ENCODE measurements at regions not wholly inside any gene's neighbourhood (a gene's known extent, or its start where the extent isn't known, plus 50 kb on each side); places are given as distances from the start of the nearest gene placed in this dataset.
"Not testable (repeated sequence)": the region's sequence is repeated elsewhere in the genome, so short reads cannot be mapped to it uniquely, and the experiment has no call there.

DNA sequence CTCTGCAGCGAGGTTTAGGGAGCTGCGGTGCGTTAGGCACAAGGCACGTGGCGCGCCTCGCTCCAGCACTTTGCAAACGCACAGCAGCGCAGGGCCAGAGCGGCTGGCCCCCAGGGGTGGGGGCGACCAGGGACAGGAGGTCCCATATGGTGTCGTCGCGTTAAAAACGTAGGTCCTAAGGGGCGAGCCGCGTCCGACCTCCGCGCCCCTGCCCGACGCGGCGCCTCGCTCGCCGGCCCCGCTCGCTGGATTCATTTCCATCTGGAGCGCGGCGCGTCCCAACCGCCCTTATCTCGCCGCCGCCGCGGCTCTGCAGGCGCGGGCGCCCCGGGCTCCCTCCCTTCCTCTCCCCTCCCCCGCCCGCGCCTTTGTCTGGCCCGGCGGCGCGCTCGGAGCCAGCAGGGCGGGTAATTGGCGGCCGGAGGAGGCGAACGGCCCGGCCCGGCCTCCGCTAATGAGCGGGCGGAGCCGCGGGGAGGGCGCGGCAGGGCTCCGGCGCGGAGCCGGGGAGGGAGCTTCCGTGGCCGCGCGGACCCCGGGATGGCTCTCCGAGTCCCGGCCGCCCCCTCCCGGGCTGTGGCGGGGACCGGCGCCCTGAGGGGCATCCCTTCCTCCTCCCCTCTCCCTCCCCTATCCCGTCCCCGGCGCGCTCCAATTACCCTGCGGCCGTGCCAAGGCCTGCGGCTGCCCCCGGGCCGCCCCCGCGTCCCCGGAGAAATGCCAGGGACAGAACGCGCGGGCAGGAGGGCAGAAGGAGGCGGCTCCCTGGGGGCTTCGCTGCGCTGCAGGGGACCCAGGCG lies 409.0 kb downstream of the BCOR start:
- DNase-seq: peak; percentile 27

DNA sequence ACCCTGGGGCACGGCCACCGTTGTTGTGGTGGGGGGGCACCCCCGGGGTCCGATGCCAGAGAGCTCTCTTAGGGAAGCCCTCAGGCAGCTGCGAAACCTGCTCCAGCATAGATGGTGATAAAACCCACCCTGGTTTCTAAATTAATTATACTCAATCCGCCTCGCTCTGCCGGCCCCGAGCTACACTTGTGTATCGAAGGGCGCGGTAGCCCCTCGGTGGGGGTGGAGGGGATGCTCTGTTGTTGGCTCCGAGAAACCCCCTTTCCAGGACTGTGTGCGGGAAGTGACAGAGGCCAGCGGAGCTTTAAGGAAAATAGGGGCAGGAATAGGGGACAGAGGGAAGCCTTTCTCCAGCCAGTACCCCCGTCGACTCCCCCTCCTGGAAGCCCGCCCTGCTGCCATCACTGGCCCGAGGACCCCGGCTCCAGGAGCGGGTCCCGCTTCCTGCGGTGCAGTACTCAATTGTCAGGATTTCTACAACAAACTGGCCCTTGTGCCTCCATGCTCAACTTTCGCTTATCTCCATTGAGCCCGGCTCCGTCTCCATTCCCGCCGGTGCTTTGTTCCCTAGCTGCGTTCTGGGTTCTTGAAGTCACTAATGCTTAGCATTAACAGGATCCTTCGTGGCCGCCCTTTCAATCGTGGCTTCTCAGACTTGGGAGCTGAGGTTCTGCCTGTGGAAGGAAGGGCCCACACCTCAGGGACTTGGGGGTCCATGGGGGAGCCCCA lies 408.2 kb downstream of the BCOR start:
- DNase-seq: no peak

DNA sequence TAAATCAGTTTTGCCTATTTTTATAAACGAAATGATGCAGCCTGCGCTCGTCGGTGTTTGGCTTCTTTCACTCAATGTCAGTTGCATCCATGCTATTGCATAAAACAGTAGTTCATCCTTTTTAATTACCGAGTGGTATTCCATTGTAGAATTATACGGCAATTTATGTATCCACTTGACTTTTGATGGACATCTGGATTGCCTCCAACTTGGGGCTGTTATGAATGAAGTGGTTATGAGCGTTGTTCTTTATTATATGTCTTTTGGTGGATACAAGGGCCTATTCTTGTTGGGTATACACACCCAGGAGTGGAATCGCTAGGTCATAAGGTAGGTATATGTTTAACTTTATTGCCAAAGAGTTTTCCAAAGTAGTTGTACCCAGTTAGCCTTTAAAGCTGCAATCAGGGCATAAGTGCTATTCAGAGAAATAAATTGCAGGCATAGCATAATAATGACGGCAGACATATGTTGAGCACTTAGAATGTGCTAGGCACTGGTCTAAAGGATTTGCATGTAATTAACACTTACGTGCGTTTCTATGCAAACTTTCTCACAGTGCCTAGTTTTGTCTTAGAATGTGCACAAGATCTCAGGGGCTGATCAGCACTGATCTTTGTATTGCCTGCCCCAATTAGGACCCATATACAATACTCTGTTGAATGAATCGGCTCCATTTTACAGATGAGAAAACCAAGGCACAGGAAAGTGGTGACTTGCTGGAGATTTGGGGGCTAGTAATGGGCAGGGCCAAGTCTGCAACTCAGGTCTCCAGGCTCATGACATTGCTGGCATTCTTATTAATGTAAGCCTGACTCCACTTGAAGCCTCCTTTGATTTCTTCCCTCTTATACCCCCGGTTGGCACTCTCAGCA lies 407.0 kb downstream of the BCOR start:
- no peak for DNase-seq

DNA sequence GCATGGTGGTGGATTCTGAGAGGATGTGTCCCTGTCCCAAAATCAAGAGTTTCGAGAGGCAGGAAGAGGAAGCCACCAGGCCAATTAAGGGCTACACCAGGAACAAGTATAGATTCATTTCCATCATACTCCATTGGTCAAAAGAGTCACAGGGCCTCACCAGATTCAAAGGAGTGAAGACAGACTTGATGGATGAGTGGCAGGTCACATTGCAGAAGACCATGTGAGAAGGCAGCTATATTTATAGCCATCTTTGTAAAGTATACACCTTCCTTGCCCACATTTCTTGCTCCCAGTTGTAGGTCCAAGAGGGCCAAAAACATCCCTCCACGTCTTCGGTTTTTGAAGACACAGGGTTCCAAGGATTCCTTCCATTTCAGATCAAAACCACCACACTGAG lies 406.0 kb downstream of the BCOR start:
- DNase-seq: no peak

DNA sequence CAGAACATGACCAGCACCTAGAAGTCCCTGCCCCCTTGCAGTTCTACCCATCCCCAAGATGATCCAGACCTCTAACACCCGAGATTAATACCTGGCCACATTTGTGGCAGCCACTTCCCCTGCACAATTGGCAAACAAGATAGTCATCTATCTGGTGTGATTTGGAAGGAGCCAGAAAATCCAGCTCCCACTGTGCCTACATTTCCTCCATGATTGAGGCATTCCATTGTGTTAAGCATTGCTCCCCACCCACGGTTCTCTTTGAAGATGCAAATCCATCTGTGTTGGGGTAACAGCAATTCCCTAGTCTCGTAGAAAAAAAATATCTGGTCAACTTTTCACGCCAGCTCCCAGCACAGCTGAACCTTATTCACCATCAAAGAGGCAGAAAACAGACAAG lies 405.0 kb downstream of the BCOR start:
- DNase-seq: no peak

DNA sequence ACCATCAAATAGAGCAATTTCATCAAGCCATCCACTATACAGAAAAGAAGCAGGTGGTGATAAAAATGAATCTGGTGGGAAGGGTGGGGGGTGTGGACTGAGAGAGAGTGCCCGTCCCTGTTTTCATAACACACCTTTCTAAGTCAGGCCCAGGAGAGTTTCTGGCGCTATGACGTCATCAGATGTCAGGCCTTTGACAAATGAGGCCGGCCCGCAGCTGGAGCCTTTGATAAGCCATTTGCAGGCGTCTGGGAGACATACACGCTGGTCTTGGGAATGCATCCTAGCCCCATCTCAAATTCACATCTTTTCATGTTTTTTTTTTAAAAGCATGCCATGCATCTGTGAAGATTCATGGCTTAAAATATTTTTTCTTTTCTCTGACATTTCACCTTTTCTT lies 404.5 kb downstream of the BCOR start:
- peak; percentile 3 for DNase-seq

DNA sequence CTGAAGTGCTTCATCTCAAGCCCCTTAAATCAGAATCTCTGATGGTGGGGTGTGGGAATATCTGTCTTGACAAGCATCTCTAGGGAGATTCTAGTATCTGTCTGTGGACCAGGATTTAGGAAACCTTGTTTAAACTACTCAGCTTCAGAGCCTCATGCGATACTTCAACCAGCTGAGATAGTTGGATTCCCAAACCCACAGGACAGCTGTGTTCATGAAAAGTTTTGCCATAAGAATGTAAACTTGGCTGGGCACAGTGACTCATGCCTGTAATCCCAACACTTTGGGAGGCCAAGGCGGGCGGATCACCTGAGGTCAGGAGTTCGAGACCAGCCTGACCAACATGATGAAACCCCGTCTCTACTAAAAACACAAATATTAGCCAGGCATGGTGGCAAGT lies 395.1 kb downstream of the BCOR start:
- not testable (repeated sequence) for DNase-seq

DNA sequence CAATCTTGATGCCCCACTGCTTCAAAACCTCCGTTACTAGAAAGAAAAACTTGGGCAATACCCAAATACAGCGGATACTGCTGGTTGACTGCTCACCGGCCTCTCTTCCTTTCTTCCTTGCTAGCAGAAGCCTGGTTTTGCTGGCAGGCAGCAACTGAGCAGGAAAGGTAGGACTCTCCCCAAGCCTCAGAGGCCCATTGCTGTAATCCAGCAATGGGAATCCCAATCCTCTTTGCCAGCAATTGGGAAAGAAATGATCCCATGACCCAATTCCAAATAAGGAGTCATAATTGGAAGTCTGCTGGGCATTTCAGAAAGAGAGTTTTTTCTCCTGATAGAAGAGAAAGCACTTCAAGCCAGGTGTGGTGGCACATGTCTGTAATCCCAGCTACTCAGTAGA lies 394.5 kb downstream of the BCOR start:
- DNase-seq: no peak

DNA sequence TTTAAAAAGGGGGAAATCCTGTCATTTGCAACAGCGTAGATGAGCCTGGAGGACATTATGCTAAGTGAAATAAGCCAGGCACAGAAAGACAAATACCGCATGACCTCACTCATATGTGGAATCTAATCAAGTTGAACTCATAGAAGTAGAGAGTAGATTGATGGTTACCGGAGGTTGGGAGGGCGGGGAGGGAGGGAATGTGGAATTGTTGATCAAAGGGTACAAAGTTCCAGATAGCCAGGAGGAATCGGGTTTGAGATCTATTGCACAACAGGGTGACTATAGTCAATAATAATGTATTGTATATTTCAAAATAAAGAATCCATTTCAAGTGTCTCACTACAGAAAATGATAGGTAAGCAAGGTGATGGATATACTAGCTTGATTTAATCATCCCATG lies 393.2 kb downstream of the BCOR start:
- DNase-seq: no peak

DNA sequence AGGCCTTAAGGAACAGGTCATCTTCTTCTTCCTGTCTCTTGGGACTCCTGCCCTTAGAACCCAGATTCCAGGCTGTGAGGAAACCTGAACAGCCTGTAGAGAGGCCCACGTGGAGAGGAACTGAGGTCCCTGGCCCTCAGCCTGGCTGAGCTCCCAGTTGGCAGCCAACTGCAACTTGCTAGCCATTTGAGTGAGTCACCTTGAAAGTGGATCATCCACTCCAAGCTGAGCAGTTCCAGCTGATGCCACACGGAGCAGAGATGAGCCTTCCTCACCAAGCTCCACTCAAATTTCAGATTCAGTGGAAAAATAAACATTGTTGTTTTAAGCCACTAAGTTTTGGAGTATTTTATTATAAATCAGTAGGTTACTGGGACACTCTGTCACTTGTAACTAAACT lies 392.5 kb downstream of the BCOR start:
- peak; percentile 73 for DNase-seq

DNA sequence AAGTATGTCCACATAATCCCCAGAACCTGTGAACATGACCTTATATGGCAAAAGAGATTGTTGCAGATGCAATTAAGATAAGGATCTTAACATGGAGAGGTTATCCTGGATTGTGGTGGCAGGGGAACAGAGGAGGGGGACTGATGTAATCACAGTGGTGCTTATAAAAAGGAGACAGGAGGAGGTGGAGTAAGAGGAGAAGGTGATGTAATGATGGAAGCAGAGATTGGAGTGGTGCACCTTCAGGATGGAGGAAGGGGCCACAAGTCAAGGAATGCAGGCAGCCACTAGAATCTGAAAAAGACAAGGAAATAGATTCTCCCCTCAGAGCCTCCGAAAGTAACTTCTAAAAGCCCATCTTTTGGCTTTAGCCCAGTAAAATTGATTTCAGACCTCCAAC lies 388.4 kb downstream of the BCOR start:
- DNase-seq: no peak

DNA sequence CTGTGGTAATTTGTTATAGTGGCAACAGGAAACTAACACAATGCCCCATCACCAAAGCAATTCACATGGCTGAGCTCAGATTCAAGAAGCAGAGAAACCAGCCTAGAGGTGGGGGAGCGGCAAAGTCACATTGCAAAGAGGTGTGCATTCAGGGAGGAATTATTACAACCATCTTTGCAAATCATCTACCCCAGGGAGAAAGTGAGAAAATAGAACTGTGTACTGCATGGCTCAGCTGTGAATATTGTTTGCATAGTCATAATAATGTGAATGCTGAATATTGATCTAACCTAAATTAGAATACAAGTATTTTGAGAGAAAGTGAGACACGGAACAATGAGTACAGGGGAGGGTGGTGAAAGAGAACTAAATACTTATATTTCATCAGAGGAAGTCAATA lies 387.9 kb downstream of the BCOR start:
- no peak for DNase-seq

DNA sequence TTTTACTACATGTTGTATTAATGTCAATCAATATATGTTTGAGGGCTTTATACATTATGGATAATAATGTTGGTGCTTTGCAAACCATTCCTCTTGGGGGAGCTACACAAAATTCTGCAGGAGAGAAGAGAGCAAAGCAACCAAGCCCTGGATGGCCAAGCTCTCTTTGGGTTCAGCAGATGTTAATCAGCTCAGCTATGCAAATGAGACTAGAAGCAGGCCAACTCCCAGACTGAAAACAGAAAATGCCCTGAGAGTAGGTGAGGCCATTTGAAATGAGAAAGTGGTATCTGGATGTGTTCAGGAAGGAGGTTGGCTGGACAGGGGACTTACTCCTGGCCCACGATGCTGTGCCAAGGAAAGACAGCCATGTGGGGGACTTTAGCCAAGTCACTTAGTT lies 387.0 kb downstream of the BCOR start:
- no peak for DNase-seq

DNA sequence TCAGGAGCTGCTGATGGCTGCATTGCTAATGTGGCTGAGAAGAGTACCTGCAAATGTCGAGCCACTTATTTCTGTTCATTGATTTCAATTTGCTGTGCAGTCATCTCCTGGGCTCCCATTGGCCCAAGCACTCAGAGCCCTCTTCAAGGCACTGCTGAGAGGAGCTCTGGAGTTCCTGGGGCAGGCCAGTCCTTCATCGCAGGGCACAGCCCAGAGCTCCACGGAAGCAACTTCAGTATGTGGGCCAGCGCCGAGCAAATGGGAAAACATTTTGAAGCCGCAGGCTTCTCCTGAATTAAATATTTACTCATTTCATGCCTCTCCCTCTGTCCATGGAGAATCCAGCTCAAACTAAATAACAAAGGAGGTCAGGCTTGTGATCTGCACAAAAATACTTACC lies 383.3 kb downstream of the BCOR start:
- DNase-seq: no peak

DNA sequence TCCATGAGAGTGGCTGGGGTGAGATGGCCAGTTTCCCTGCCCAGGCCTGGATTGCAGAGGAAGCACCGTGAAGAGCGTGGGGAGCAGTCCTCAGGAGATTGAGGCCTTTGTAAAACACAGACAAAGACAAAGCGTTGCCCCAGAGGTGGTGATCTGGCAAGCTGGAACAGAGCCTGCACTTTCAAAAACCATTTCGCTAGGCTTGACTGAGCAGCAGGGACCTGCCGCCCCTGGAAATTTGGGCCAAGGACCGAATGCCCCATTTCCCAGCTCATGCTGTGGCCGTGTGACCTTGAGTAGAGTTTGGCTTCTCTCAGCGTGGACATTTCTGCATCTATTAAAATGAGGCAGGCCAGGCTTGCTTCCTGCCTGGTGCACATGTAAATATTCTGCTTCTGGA lies 381.4 kb downstream of the BCOR start:
- DNase-seq: no peak

DNA sequence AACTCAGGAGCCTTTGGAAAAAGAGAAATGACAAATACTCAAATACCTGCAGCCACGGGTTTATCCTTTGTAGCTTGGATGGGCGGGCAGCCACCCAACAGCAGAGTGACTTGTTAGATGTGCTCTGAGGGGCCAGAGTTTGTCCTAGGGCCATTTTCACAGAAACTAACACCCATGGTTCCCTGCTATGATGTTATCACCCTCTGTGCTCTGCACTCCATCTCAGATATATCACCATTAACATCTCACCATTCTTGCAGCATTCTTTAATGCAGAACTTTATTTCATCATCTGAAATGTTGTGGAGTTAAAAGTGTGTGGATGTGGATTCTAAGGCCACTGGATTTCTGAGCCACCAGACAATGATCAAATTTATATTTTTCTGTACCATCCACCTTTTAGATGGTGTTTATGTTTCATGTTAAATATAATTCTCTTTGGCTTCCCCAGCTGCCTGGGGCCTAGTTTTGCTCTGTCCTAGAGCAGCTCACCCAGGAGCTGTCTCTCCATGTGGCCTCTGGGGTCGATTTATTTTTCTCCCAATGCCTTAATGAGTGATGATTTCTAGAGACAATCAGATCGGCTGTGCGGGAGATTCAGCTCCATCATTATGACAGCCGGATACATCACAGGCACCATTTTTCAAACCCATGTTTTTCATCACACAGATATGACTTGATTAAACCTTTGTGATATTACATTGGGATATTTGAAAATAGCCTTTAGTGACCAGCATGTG lies 380.8 kb downstream of the BCOR start:
- no peak for DNase-seq

DNA sequence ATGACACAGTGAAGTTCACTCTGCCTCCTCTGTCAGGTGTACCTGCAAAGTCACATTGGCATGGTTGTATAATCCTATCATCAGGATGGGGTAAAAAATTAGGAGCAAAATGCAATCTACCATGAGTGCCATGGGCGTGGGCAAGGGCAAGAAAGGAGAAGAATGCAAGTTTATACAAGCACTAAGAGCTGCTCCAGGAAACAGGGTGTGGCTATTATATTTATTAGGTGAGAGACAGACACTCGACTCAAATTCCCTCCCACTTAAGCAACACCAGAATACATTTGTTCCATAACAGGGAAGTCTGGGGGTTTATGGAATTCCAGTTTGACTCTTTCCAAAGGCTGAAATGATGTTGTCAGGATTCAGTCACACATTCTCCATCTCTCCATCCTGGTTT lies 378.8 kb downstream of the BCOR start:
- DNase-seq: no peak

DNA sequence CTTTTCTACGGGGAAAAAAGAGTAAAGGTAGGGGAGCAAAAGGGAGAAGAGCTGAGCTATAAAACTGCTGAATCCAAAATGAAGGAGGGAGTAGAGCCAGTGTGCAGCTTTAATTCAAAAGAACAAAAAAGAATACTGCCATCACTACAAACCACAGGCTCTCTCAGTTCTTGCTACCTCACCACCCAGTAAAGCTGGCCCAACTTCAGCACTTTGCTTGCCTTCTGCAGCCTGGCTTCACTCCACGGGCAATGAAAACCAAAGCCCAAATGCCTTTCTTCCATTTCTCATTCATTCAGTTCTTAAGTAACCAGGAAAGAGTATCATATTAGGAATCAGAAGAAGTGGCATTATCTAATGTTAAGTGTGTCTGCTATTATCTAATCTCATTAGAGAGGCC lies 376.8 kb downstream of the BCOR start:
- DNase-seq: no peak

DNA sequence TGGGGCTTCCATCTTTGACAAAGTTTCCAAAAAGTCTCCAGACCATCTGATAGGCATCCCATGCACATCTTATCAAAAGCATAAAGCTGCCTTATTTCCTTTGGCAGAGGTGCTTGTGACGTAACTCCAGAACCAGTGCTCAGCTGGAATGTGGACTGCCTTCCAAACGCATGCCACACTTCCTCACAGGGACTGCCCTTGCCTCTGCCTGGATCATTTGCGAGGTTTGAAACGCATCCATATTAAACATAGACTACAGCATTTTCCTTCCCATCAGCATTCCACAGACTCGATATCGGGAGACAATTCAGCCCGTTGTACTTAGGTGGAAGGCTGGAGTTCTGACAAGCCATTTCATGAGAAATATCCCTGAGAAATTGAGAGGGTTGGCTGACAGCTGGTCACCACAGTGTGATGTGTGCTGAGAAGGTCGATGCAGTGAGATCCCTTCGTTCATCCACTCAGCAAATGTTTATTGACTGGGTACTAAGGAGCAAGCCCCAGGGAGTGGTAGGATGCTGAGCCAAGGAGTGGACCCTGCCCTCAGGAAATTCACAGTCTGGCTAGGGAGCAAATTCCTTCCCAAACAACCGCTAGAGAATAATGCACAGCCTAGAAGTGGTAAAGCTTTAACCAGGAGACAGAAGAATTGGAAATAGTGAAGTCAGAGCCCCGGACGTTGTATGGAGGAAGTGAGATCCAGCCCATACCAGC lies 376.0 kb downstream of the BCOR start:
- DNase-seq: peak; percentile 60

DNA sequence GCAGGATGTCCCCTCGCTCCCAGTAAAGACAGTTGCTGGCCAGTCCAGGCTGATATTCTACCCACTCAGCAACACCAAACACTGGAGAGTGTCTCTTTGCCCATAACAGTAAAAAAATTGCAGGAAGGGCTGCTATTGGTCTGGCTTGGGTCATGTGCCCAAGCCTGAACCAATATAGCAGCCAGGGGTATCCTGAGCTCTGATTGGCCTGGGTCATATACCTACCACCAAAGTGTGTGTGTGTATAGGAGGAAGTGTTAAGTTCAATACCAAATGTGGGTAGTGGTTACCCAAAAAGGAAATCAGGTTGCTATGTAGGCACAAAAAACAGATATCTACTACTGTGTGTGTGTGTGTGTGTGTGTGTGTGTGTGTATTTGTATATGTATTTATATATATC lies 373.2 kb downstream of the BCOR start:
- no peak for DNase-seq

DNA sequence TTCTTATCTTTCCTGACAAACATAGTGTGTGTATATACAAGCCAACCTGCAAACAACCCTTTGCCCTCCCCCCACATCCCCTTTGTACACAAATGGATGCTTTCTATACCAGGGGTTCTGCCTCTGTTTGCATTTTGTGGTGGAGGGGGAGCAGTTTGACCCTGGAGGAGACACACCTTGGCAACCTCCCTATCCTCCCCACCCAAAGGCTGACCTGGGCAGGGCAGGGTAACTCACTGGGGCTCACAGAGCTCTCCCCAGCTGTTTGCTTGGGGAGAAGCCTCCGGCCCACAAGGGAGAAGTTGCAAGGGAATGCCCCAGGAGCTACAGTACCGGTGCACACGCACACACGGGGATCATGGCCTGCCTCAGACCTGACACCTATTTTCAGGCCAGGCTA lies 372.6 kb downstream of the BCOR start:
- no peak for DNase-seq

DNA sequence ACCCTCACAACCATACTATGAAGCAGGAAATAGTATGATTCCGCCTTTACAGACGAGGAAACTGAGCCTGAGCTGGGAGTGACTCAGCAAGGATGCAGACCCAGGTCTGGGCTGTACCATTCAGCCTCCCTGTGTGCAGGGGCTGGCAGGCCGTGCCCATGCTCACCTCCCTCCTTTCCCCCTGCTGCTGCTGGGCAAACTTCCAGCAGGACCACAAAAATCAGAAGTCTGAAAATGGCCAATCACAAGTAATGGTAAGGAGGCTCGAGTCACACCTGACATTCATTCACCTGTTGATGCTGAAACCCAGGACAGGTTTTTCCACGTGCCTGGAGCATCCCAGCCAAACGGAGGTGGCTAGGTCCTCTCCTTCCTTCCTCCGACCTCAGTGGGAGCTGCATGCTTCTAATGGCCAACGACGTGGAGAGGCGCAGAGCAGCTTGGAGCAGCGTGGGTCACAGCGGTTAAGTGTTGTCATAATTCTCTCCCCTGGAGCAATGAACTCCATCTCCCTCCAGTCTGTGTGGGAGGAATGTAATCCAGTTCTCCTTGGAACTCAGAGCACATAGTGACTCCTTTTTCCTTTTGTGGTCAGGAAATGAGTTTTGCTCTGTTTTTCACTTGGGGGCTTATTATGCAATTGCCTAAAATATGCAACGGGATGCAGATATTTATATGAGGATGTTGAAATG lies 371.7 kb downstream of the BCOR start:
- peak; percentile 74 for DNase-seq

All from NCI-H226 (cell line).